GM12875 (cell line): ENCODE measurements at regions not wholly inside any gene's neighbourhood (a gene's known extent, or its start where the extent isn't known, plus 50 kb on each side); places are given as distances from the start of the nearest gene placed in this dataset.

Experiments
- H3K4me3 ChIP-seq: one replicate; pipeline ENCODE4 v1.5.1; 2011; ENCODE audit warnings: low read depth, low read length, control low read depth
- CTCF ChIP-seq: IDR thresholded peaks from 2 replicates; pipeline ENCODE4 v1.5.1; 2011; ENCODE audit warnings: low read depth, mild to moderate bottlenecking, control low read depth, inconsistent platforms, low read length, moderate library complexity, borderline replicate concordance; ENCODE audit not compliant: insufficient read depth

GRCh38 chr9:121558473-121558872 is 58.8 kb upstream of the GGTA1 start:
- H3K4me3 ChIP-seq, result no peak overlapping the region
- no peak for TF ChIP-seq CTCF

GRCh38 chr9:121559183-121559582 is 59.5 kb upstream of the GGTA1 start:
- no peak overlapping the region for H3K4me3 ChIP-seq
- TF ChIP-seq CTCF, result no peak

GRCh38 chr9:121560921-121561320 is 61.3 kb upstream of the GGTA1 start:
- H3K4me3 ChIP-seq, result no peak overlapping the region
- no peak for TF ChIP-seq CTCF

- no peak for TF ChIP-seq CTCF
- no peak overlapping the region for H3K4me3 ChIP-seq
Measured at GRCh38 chr9:121561385-121562222, 62.0 kb upstream of the GGTA1 start.

- no peak for TF ChIP-seq CTCF
- no peak overlapping the region for H3K4me3 ChIP-seq
Measured at GRCh38 chr9:121562301-121562700, 62.7 kb upstream of the GGTA1 start.

GRCh38 chr9:121563425-121563824 is 63.8 kb upstream of the GGTA1 start:
- no peak overlapping the region for H3K4me3 ChIP-seq
- no peak for TF ChIP-seq CTCF

GRCh38 chr9:121563881-121564460 is 64.3 kb upstream of the GGTA1 start:
- no peak overlapping the region for H3K4me3 ChIP-seq
- TF ChIP-seq CTCF, result no peak
